Activated CD4-positive, CD25-positive, alpha-beta regulatory T cell treated with anti-CD3 and anti-CD28 coated beads, Interleukin-2, amount 50 U/mL, for 24 hours (primary cell): ENCODE measurements at regions not wholly inside any gene's neighbourhood (a gene's known extent, or its start where the extent isn't known, plus 50 kb on each side); places are given as distances from the start of the nearest gene placed in this dataset.
"Not testable (repeated sequence)": the region's sequence is repeated elsewhere in the genome, so short reads cannot be mapped to it uniquely, and the experiment has no call there.

Source experiments
- ATAC-seq, 2 donors: fragments of 150-1000 bp; cut with Tn5 transposase; one replicate each; pipeline ENCODE4 v1.10.0; 2021; ENCODE audit warnings: mild to moderate bottlenecking in 1 of 2, moderate library complexity in 1 of 2

DNA sequence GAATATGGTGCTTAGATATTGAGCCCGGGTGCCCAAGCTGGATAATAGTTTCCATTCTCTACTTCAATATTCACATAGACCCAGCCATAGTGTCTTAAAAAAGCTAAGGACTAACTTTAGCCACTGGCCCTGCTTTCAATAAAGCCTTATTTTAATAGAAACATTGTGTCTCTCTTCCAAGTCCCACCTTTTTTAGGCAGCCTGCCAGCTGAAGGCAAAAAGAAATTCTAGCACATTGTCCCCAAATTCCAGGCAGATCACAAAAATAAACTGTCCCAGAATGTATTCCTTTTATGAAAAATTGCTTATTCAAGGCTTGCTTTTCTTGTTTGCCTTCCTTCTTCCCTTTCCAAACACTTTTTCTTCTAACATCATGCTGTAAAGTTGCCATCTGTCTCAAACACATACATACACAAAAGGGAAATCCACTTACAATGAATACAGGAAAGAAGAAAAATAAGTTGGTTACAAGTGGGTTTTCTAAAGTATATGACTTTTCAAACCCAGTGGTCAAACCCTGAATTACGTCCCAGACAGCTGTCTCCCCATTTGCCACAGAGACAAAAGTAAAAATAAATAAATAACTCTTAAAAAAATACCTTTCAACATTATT, 778.5 kb downstream of the BCL11A start:
- ATAC-seq, result no peak

- ATAC-seq, result no peak
These were observed 782.8 kb downstream of the BCL11A start for GRCh38 chr2:59770651-59771050.

DNA sequence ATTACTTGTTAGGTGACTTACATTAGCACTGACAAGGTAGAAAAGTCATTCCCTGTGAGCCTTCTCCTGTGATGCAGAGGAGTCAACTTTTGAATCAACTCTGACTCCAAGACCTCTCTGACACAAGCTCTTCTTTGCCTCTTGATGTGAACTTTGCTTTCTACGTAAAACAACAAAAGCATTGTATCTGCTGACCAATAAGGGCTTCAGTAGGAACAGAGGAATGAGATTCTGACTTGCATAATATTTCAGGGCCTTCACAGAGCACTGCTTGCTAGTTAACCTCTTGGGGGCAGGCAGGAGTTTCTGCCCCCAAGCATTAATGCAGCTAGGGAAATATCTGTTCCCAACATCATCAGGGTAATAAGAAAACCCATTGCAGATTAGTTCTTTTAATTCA, 791.5 kb downstream of the BCL11A start:
- no peak for ATAC-seq

DNA sequence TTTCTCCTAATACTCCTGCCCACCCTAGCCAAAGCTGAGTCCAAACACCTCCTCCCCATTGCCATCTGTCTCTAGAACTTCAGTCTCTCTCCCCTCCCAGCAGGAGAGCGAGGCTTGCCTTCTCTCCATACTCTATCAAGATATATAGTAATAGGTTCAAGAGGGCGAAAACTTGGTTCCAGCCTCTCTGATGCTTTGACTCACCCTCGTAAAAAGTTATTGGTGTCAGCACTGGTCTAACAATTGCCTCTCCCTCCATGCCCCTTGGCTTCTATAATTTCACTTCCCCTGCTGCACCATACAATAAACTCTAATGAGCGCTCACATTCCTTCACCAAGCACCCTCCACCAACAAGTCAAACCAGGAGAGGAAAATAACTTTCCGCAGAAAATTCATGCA, 797.3 kb downstream of the BCL11A start:
- ATAC-seq, result no peak

GRCh38 chr2:59754011-59754735, 799.3 kb downstream of the BCL11A start:
- no peak for ATAC-seq

DNA sequence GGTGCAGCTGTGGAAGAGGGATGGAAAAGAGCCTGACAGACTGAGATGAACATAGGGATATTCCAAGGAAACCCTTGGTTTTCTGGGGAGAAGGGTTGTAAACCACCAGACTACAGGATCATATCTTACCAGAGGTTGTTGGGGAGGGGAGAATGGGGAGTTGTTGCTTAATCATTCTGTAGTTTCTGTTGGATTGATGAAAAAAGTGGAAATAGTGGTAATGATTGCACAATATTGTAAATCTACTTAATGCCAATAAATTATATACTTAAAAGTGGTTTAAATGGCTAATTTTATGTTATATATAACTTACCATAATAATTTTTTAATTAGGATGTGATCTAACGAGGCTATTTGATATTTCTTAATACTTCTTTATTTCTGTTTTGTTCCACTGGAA, 800.9 kb downstream of the BCL11A start:
- ATAC-seq, result no peak

- no peak for ATAC-seq
These were observed 801.4 kb downstream of the BCL11A start for GRCh38 chr2:59752071-59752470.

DNA sequence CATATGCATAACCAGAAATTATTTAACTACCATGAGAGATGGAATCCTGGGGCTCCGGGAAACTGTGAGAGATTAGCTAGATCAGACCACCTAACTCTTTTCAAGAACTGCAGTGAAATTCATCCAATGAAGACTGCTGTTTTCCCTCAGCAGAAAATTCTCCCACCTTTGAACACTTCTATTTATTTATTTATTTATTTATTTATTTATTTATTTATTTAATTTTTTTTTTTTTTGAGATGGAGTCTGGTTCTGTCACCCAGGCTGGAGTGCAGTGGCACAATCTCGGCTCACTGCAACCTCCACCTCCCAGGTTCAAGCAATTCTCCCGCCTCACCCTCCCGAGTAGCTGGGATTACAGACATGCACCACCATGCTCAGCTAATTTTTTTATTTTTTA, 802.2 kb downstream of the BCL11A start:
- ATAC-seq, result not testable (repeated sequence)

- no peak for ATAC-seq
These were observed 807.2 kb downstream of the BCL11A start for GRCh38 chr2:59746291-59746690.

DNA sequence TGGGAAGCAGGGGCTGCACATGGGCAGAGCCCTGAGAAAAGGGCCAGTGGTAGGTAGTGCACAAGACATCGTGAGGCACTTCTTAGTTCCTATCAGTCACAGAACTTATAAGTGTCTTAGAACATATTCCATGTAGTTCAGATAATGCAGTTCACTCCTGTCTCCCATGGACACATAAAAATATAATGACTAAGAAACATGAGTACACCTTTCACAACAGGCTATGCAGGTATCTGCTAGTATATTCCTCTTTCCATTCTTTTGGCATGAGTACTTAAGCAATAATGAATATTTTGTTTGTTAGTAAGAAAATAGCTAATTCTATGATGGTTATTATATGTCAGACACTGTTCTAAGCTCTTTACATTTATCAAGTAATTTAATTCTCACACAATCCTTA, 808.4 kb downstream of the BCL11A start:
- no peak for ATAC-seq

- ATAC-seq, result no peak
These were observed 809.0 kb downstream of the BCL11A start for GRCh38 chr2:59744436-59744835.

DNA sequence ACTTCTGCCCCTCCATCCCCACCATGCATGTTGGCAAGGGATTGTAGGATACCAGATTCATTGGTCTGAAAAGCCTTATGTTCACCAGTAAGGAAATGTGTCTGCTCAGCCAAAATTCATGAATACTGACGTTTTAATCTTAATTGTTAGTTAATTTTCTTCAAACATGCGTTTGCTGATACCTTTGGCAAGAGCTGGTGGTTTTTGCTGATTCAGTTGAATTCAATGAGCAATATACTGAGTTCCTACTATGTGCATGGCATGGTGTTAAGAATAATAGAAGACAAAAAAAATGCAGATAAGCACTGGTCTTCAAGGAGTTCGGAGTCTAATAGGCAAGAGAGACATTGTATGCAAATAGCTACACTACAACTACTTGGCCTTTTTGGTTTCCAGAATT, 811.6 kb downstream of the BCL11A start:
- ATAC-seq, result no peak

- ATAC-seq, result no peak
These were observed 814.3 kb downstream of the BCL11A start for GRCh38 chr2:59739166-59739565.

GRCh38 chr2:59737299-59737698, 816.2 kb downstream of the BCL11A start:
- no peak for ATAC-seq

DNA sequence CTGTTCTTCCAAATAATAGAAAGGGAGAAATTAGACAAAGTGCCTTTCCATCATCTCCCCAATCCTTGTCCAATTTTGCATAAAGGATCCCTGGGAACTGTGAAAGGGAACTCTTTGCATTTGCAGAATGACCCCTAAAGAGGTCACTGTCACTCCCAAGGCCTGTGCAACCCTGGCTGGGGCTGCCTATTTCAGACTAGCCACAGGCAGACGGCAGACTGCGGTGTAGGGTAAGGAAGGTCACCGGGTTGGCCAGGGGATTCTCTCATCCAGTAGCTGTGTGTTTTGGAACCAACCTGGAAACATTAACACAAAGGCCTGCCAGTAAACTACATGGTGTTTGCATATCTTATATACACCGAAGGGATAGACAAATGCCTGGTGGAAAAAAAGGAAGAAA, 818.7 kb downstream of the BCL11A start:
- no peak for ATAC-seq

- ATAC-seq, result no peak
These were observed 819.5 kb downstream of the BCL11A start for GRCh38 chr2:59733970-59734369.

DNA sequence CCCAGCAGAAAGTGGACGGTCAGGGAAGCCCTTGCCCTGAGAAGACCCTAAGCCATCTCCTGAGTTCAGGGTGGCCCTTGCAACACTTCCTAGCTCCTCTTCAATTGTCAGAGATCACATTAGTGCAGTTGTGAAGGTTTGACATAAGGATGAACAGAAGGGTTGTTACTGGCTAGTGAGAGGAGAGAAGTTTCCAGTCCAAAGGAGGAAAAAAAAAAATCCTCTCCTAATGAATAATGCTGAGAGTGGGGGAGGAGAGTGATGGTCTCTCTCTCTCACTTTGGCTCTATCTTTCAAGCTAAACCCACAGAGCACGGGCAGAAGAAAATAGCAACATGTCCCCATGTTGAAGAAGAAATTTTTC, 819.9 kb downstream of the BCL11A start:
- no peak for ATAC-seq

- ATAC-seq, result peak in 1 of 2 donors; percentile 38
These were observed 820.4 kb downstream of the BCL11A start for GRCh38 chr2:59732871-59733566.

GRCh38 chr2:59727121-59727590, 826.3 kb downstream of the BCL11A start:
- ATAC-seq, result no peak

GRCh38 chr2:59726228-59727120, 827.0 kb downstream of the BCL11A start:
- ATAC-seq, result no peak

DNA sequence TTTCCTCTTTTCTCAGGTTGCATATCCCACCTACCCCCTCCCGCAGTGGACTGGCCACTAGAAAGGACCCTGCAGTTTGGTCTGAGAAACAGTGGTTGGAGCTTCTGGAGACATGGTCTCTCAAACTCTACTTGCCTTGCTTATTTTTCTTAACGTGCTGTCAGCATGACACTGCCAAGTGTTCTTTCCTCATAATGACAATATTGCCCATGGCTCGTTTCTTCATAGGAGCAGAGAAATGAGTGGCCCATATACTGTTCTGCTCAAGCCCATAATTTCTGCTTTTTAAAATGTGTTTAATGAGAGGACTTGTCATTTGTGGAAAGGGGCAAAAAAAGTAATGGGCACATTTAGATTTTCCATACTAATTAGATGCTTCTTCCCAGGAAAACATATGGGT, 828.7 kb downstream of the BCL11A start:
- ATAC-seq, result no peak

GRCh38 chr2:59720296-59720866, 833.1 kb downstream of the BCL11A start:
- ATAC-seq, result no peak

GRCh38 chr2:59713577-59713976, 839.9 kb downstream of the BCL11A start:
- ATAC-seq, result no peak
